Lung (tissue), 11 donors: ENCODE measurements at regions not wholly inside any gene's neighbourhood (a gene's known extent, or its start where the extent isn't known, plus 50 kb on each side); places are given as distances from the start of the nearest gene placed in this dataset.
"Not testable (repeated sequence)": the region's sequence is repeated elsewhere in the genome, so short reads cannot be mapped to it uniquely, and the experiment has no call there.

Experiments
- ATAC-seq: fragments of 200-7000 bp; cut with Tn5 transposase; one replicate; pipeline ENCODE4 v1.9.1; 2020; ENCODE audit warnings: moderate number of reproducible peaks; ENCODE audit not compliant: insufficient read depth, low FRiP score
- DNase-seq, 3 donors: peaks; one replicate each; pipeline ENCODE4 v3.0.0-alpha.2; 2013 to 2017
- H3K27ac ChIP-seq, 2 donors: one replicate each; pipeline ENCODE4 v1.5.1; 2013; ENCODE audit warnings: mild to moderate bottlenecking in 2 of 2, moderate library complexity in 2 of 2, control low read depth in 1 of 2, inconsistent platforms in 1 of 2, low read depth in 1 of 2, low read length in 1 of 2
- H3K27me3 ChIP-seq, 3 donors: one replicate each; pipeline ENCODE4 v1.5.1; 2013; ENCODE audit warnings: low read length in 2 of 3; ENCODE audit not compliant: control insufficient read depth in 3 of 3, insufficient read depth in 3 of 3
- H3K36me3 ChIP-seq, 4 donors: one replicate each; pipeline ENCODE4 v1.5.1; 2013; ENCODE audit warnings: low read length in 4 of 4, mild to moderate bottlenecking in 1 of 4, moderate library complexity in 1 of 4; ENCODE audit not compliant: control insufficient read depth in 4 of 4, insufficient read depth in 4 of 4
- H3K4me1 ChIP-seq, 5 donors: one replicate each; pipeline ENCODE4 v1.5.1; 2013; ENCODE audit warnings: low read length in 5 of 5, mild to moderate bottlenecking in 2 of 5, moderate library complexity in 1 of 5; ENCODE audit not compliant: control insufficient read depth in 5 of 5, insufficient read depth in 5 of 5
- H3K4me3 ChIP-seq: one replicate; pipeline ENCODE4 v1.5.1; 2013; ENCODE audit warnings: mild to moderate bottlenecking, control low read depth, moderate library complexity
- H3K9ac ChIP-seq, 2 donors: one replicate each; pipeline ENCODE4 v1.5.1; 2013; ENCODE audit warnings: low read length in 2 of 2, control low read depth in 1 of 2; ENCODE audit not compliant: insufficient read depth in 1 of 2
- H3K9me3 ChIP-seq, 4 donors: one replicate each; pipeline ENCODE4 v1.5.1; 2013; ENCODE audit warnings: low read length in 3 of 4, mild to moderate bottlenecking in 1 of 4, moderate library complexity in 1 of 4; ENCODE audit not compliant: control insufficient read depth in 4 of 4, insufficient read depth in 3 of 4
- CTCF ChIP-seq: IDR thresholded peaks from 2 replicates; pipeline ENCODE4 v1.5.1; 2012; ENCODE audit warnings: mild to moderate bottlenecking; ENCODE audit errors: control extremely low read depth, extremely low read depth
- WGBS, 2 donors: extraction: QIAGEN DNeasy Blood & Tissue Kit; methylation state at CpG; one replicate each; pipeline ENCODE4 v1.1.7; 2013; 5-methylcytosine and 5-hydroxymethylcytosine counted together
- donor health status: control.
- donor health status: control.
- donor health status: Bipolar disorder and iron deficiency.
- donor health status: healthy.
- donor health status: DM: yes; HTN: yes; CAD: no.

- ATAC-seq: no peak
- DNase-seq: no peak
- no peaks in the 10 kb centered on the region for H3K27me3 ChIP-seq
- H3K9me3 ChIP-seq: no peaks in the 10 kb centered on the region
- H3K36me3 ChIP-seq: no peaks in the 10 kb centered on the region
- no peak overlapping the region for H3K27ac ChIP-seq
- no peak overlapping the region for H3K4me3 ChIP-seq
- no peak for TF ChIP-seq CTCF
- 83 to 86% methylated on average over 1 of the region's 1 CpG for WGBS, 2 donors
- H3K4me1 ChIP-seq: peaks cover 0 to 2% (median 0%) of the 10 kb centered on the region in 5 donors
- H3K9ac ChIP-seq: no peak overlapping the region
These were observed 90.9 kb upstream of the TRPC4 start for GRCh38 chr13:37960427-37960826.

GRCh38 chr13:37959284-37959683, 89.7 kb upstream of the TRPC4 start:
- H3K4me3 ChIP-seq: no peak overlapping the region
- DNase-seq (no peak), ATAC-seq (no peak)
- H3K27me3 ChIP-seq: no peaks in the 10 kb centered on the region
- no peak overlapping the region for H3K9ac ChIP-seq
- H3K9me3 ChIP-seq: no peaks in the 10 kb centered on the region
- no peak overlapping the region for H3K27ac ChIP-seq
- TF ChIP-seq CTCF: no peak
- WGBS, 2 donors: 84 to 88% methylated on average over 5 of the region's 5 CpGs
- H3K36me3 ChIP-seq: no peaks in the 10 kb centered on the region
- H3K4me1 ChIP-seq: no peaks in the 10 kb centered on the region

- ATAC-seq: no peak
- DNase-seq: no peak
- Histone ChIP-seq H3K4me1 (no peaks in the 10 kb centered on the region), H3K27me3 (no peaks in the 10 kb centered on the region), H3K9me3 (peaks cover 0 to 2% (median 0%) of the 10 kb centered on the region in 4 donors), H3K9ac (no peak overlapping the region), H3K36me3 (no peaks in the 10 kb centered on the region), H3K4me3 (no peak overlapping the region), H3K27ac (no peak overlapping the region)
- 77 to 91% methylated on average over 1 of the region's 1 CpG for WGBS, 2 donors
- TF ChIP-seq CTCF: no peak
These were observed 87.0 kb upstream of the TRPC4 start for GRCh38 chr13:37956536-37956935.

- not testable (repeated sequence) for H3K36me3 ChIP-seq, H3K4me1 ChIP-seq, H3K27ac ChIP-seq, H3K9ac ChIP-seq, ATAC-seq, H3K4me3 ChIP-seq, H3K27me3 ChIP-seq, H3K9me3 ChIP-seq, DNase-seq
- WGBS, 2 donors: 90 to 93% methylated on average over 9 of the region's 9 CpGs
These were observed 85.0 kb upstream of the TRPC4 start for GRCh38 chr13:37954597-37954996.
